Stimulated activated CD8-positive, alpha-beta memory T cell treated with anti-CD3 and anti-CD28 coated beads, Interleukin-7, amount 100 ng/mL, for 48 hours (primary cell): ENCODE measurements at regions not wholly inside any gene's neighbourhood (a gene's known extent, or its start where the extent isn't known, plus 50 kb on each side); places are given as distances from the start of the nearest gene placed in this dataset.
"Not testable (repeated sequence)": the region's sequence is repeated elsewhere in the genome, so short reads cannot be mapped to it uniquely, and the experiment has no call there.

ENCODE experiments used
- DNase-seq, 2 donors: peaks; one replicate each; pipeline ENCODE4 v3.0.0-alpha.2; 2020; ENCODE audit warnings: low read depth in 1 of 2; ENCODE audit errors: extremely low read depth in 1 of 2

DNA sequence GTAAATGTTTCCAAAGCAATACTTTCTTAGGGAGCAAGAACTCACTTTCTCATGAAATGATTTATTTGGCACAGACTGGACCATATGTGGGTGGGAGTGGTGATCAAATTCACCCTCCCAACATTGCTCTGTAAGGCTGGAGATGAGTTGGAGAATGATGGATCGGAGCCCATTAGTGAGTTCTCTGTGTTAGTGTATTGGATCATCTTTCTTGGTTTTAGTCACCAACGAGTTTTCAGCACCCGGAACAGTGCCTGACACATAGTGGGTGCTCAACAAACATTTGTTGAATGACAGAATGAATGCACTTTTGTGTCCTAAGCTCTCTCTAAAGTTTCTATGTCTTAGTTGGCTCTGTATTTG lies 104.5 kb upstream of the FAM20A start:
- no peak for DNase-seq

DNA sequence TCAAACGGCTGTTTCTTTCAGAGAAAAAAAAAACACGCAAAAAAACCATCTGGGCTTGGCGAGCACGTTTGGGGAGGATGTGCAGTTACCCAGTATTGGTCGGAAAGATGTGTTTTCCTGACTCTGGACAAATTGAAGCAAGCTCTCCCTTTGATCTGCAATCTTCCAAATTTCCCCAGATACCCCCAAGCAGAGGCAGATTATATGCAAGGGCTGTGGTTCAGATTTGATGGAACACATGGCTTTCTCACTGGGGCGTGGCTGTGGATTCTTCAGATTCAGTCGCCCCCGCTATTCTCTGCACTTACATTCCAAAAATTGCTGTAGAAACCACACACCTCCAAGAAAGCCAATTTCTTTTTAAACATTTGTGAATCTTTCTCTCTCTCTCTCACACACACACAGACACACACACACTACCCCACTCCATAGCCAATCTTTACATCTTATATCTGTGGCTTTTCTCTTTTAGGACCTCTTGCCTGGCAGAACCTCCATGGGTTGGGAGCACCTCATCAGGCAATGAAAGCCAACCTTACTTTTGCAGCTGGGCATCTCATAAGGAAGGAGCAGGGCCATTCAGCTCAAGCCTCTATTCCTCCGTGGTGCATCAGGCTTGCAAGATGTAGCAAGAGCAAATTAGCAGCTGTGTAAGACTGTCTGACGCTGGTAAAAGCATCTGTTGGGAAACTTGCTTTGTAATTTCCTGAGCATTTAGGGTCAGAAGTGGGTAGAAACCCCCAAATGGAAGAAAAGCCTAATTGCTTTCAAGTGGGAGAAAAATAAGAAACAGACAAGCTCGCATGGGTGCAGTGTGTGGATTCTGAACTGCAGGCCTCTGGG lies 103.9 kb upstream of the FAM20A start:
- DNase-seq, result no peak

DNA sequence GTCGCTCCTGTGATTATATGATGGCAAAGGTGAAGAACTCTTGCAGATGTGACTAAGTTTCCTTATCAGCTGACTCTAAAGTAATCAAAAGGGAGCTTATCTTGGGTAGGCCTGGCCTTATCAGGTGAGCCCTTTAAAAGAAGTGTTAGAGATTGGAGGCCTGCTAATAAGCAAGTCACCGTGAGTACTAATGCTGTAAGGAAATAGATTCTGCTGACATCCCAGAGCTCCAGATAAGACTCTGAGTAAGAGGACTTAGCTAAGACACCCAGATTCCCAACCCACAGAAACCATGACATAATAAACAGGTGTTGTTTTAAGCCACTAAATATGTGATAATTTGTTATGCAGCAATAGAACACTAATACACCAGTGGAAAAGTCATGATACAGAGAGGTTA lies 99.9 kb upstream of the FAM20A start:
- DNase-seq, result no peak

DNA sequence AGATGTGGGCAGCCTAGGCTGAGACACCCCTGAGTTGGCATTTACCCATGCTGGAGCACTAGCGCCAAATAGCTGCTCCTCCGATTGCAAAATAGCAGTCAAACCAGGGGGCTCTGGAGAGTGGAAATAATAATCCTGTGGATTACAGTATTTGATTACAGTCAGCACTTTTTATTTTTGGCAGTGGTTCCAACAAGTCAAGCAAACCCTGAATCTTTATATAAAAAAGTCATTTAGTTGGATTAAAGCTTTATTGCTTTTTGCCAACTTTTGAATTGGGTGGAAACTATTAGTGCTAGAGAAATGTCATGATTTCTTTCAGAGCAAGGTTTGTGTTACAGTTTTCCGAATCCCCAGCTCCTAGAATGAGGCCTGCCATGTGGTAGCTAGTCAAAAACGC lies 99.3 kb upstream of the FAM20A start:
- no peak for DNase-seq

DNA sequence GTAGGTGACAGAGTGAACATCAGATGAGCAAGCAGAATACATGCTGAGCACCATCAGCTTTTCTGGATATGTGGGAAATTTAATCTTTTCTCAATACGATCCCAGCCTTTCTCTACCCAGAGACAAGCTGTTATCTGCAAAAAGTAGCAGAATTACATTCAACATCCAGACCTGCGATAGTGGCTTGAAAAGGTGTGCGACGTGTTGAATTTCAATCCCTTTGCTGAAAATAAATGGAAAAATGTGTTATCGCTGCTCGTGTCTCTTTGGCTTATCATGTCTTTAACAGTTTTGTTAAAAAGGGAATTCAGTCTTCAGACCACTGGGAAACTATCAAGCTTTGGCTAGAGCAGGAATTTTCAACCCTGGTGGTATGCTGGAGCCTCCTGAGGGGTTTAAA lies 98.8 kb upstream of the FAM20A start:
- no peak for DNase-seq

DNA sequence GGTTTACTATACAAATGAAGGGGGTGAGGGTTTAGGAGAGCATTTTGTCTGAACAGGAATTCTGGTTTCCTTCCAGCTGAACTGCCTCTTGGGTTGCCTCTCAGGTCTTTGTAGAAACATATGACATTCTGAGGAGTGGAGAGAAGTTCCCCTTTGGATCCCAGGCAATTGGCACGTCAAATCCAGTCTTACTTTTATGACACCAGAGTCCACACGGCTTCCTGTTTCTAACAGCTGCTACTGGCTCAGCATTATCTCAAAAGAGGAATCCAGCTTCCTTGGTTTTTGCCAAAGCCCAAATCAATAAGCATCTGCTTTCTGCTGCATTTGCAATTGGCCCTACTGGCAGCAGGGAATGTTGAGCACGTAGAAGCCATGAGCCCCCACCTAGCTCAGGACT lies 97.6 kb upstream of the FAM20A start:
- no peak for DNase-seq

DNA sequence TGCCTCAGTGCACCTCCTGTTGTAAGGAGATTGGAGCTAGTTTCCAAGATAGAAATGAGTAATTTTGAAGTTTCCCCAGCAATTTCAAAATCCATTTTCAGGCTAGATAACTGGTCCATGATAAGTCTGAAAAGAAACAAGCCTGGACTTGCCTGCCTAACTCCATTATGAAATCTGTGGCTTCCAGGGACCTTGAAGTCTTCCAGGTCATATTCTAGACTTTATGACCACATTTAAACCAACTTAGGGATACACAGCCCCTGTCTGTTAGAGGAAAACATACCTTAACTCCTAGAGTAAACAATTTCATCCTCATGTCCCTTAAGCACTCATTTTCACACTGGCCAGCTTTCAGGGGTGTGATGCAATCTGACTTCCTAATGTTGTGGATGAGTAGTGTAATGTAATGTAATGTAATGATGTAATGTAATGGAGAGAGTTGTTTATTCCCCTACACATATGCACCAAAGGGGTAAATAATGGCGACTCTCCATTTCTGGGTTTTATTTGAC lies 96.7 kb upstream of the FAM20A start:
- no peak for DNase-seq

DNA sequence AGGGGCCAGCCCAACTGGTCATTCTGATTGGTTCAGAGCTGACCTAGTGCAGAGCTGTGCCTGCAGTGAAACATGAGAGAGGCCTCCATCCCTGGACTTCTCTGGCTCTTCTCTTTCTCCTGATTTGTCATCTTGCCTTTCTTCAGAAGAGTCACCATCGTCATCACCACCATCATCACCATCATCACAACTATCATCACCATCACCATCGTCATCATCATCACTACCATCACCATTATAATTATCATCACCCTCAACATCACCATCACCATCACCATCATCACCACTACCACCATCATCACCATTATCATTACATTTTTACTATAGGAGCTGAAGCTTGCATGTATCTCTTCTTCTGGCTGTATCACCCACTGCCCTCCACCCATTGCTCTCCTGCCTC lies 94.5 kb upstream of the FAM20A start:
- no peak for DNase-seq

DNA sequence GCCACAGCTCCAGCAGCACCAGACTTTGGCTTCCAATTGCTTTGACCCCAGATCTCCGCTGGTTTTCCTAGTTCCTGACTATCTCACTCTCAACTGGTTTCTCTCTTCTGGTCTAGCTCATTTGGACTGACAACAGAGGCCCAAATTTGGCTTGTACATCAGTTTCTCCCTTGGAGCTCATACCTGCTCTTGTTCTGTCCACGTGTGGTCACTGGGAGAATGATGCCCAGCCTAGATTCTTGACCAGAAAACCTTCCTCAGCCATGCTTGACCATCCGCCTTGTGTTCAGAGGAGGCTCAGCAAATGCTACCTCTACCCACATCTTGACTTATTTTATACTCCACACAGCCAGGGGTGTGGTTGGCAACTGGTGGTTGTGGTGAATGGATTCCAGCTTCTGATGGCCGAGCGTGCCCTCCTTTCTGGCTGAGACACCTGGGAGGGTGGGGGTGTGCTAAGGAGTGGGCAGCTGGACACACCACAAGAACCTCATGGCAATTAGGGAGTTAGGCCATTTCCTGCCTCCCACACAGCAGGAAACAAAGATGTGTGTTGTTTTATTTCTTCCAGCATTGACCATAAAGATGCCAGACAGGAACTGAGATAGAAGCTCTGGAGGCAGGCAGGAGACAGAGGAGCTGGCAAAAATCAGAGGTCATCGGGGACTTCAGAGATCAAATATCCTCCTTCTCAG lies 93.8 kb upstream of the FAM20A start:
- no peak for DNase-seq

DNA sequence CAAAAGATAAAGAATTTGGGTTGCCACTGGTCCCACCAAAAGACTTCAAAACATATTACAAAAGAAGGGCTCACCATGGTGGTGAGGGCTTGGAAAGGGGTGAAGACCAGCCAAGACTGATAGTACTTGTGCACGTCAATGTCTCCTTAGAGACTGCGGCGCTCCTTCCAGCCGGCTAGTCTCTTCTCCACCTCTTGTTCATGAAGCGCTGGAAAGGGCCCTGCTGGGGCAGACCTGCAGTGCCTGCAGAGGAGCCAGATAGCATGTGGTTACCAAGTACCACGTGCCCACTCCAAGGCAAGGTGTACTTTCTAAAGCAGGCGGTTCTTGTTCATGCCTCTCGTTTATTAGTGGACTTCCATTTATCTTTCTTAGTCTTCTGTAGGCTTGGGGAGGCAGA lies 92.7 kb upstream of the FAM20A start:
- DNase-seq, result no peak

DNA sequence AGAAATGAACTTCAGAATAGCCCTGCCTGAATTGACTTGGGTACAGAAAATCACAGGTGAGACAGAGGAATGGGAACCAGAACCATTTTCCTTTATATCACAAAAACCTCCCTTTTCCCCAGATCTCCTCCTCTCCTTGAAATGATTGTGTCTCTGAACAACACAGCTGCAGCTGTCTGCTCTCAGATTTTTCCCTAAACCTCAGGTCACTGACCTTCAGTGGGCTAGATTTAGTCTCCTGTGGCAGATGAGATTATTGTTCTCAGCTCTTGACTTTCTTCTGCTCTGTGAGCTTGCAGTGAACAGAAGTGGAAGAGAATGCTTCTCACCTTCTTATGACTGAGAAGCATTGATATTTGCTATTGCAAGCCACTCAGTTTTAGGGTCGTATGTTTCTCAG lies 92.3 kb upstream of the FAM20A start:
- no peak for DNase-seq

DNA sequence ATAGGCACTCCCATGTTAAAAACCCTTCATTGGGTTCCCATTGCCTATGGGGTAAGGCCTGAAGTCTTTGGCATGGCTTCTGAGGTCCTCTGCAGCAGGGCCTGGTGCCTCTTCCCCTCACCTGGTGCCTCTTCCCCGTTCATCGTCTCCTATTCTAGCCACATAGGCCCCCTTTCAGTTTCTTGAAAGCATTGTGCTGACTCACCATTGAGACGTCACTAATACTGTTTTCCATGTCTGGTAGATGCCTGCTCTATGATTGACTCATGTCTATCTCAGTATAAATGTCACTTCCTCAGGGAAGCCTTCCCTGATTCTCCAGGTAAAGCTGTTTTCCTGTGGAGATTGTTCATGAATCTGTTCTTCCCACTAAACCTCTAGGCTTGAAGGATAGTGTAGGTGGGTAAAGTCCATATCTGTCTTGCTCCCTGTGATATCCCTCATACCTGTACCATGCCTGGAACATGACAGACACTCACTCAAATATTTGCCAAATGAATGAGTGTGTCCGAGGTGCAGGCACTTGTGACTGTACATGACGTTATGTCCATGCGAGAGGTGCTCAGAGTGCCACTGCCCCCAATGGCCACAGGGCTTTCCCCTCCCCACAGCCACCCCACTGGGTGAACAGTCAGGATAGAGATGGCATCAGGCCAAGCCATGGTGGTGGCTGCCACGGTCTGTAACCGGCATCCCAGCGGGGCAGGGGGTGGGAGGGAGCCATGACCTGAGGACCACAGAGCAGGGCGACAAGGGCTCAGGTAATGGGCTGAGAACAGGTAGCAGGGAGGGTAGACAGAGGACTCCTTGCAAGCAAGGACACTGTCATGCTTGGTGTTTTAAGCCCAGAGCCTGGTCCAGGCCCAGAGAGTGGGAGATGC lies 85.2 kb upstream of the FAM20A start:
- no peak for DNase-seq

DNA sequence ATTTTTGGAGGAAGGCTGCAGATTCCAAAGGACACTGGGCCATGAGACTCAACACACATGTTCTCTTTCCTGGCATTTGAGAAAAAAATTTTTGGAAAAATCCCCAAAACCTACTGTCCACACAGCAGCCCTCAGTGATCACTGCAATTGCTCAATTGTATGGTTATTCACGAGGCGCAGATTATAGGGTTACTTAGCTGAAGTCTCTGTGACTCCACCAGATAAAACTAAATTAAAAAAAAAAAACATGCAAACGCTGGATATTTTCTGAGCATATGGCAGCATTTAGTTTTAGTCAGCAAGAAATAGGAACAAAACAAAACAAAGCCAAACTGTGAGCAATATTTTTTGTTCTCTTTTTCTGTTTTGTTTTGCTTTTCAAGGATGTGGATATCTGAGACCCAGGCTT lies 83.8 kb upstream of the FAM20A start:
- DNase-seq, result no peak

DNA sequence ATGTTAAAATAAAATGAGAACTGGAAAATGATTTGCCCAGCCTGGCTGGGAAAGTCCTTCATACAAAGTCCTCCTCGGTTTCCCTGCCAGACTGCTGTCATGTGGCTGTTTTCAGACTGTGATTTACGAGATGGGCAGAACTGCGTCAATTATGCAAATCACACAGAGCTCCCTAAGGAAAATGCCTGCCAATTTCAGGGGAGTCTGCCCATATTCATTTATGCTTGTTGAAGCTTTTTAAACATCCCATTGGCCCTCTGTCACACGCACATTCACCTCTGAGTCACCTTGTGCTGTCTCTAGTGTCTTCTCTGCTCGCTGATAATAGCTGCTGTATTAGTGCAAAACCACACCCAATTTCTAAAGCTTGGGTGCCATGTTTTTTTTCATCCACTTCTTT lies 81.7 kb upstream of the FAM20A start:
- no peak for DNase-seq

DNA sequence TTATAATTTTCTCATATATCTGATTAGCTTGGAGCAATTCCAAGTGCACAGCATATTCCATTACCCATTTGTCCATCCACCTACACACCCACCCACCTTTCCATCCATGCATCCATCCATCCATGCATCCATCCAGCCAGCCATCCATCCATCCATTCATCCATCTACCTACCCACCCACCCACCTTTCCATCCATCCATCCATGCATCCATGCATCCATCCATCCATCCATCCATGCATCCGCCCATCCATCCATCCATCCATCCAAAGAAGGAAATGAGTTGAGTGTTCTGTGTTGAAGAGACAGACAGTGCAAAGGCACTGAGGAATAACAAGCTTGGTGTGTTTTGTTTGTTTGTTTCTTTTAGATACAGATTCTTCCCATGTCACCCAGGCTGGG lies 78.7 kb upstream of the FAM20A start:
- no peak for DNase-seq

DNA sequence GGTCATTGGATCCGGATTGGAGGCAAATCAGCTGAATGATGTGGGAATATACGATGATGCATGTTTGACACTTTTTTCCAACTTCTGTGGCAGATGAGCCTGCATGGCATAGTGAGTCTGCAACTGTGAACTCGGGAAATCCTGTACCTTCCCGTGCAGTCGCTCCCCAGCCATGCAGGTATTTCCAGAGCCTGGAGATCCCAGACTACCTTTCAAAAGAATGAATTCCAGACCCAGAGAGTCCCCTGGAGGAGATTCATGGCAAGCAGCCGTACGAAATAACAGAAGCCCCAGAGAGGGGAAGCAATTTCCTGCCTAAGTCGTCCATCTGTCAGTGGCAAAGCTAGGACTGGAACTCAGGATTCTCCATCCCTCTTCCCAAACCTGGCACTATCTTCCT lies 75.7 kb upstream of the FAM20A start:
- DNase-seq, result no peak

DNA sequence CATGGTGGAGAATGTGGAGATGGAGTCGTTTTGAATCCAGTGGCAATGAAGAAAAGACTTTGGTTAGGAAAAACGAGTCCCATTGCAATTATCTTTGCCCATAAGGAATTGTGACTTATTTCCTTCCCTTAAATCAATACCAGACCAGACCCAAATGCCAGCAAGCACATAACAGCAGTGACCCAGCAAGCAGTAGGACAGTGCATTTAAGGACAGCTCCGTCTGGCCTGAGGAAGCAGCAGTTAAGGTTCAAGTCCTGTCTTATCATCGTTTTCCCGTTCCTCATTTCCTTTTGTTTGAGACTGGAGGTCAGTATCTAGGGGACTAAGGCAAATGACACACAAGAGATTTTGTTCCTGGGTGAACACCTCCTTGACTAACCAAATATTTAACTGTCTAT lies 74.6 kb upstream of the FAM20A start:
- DNase-seq, result no peak

DNA sequence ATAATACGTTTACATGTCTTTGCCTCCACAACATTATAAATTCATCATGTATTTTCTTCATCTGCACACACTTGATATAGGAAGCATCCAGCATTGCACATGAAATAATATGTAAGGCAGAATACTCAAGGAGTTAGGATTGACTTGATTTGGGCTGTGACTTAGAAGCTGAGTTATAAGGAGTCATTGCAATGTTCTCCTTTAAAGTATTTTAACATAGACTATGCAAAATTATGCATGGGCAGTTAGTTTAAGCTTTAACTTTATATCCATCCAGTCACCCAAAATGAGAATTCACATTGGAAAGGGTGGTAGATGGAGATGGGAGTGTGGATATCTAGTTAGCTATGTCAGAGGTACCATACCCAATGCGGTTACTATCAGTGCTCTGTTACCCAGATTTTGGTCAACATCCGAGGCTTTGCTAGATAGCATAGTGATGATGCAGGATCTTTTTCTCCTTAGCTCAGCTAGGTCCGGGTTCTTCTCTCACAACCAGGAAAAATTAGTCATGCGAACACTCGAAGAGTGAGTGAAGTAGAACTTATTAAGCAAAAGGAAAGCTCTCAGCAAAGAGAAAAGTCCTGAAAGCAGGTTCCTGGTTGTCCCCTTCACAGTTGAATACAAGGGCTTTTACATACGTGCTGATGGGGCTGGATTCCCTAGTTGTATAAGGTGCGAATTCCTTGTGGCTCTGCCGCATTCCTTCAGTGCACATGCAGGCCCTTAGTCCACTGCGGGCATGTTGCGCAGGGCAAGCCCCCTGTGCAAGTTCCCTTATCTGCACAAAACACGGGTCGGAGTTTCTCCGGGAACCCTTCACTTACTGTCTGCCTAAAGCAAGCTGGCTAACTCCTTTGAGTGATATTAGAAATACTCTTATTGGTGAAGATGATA lies 73.1 kb upstream of the FAM20A start:
- no peak for DNase-seq

DNA sequence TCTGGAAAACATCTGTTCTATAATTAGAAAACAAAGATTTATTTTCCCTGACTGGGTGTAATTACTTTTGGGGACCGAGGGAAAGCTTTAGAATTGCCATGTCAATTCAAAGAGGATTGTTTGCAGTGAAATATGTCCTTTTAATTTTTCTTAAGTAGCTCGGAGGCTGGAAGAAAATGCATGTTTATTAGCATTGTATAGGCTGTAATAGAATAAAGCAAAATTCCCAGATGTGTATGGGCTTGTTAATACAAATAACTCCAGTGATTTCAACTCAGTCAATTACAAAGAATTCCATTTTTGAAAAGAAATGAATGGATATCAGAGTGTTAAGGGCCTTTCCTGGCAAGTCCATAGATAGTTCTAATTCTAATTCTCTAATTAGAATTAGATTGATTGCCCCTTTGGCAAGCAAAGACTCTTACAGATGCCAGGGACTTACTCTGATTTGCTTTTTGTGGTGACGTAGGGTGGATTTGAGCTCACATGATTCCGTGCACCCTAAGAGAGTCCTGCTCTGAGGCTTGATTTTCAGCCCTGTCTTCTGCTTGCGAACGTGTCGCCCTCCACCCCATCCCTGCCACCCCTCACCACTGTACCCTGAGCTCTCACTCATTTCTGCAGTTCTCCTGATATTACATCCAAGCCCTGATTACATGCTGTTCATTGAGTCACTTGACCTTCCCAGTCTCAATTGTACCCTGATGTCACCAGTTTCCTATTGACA lies 70.0 kb upstream of the FAM20A start:
- no peak for DNase-seq

DNA sequence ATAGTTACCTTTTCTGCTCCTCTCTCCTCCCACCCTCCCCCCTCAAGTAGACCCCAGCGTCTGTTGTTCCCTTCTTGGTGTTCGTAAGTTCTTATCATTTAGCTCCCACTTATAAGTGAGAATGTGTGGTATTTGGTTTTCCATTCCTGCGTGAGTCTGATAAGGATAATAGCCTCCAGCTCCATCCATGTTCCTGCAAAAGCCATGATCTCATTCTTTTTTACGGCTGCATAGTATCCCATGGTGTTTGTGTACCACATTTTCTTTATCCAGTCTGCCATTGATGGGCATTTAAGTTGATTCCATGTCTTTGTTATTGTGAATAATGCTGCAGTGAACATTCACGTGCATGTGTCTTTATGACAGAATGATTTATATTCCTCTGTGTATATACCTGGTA lies 65.3 kb upstream of the FAM20A start:
- DNase-seq, result not testable (repeated sequence)
